Mucosa of stomach (tissue), 1 donor: ENCODE measurements at regions not wholly inside any gene's neighbourhood (a gene's known extent, or its start where the extent isn't known, plus 50 kb on each side); places are given as distances from the start of the nearest gene placed in this dataset.
"Not testable (repeated sequence)": the region's sequence is repeated elsewhere in the genome, so short reads cannot be mapped to it uniquely, and the experiment has no call there.

Experiments used
- H3K27me3 ChIP-seq: one replicate; pipeline ENCODE4 v1.7.0; 2013; ENCODE audit warnings: mild to moderate bottlenecking, low read length; ENCODE audit not compliant: control insufficient read depth, insufficient read depth
- H3K36me3 ChIP-seq: one replicate; pipeline ENCODE4 v1.7.0; 2013; ENCODE audit warnings: low read length; ENCODE audit not compliant: control insufficient read depth, insufficient read depth
- H3K4me1 ChIP-seq: one replicate; pipeline ENCODE4 v1.7.0; 2013; ENCODE audit warnings: mild to moderate bottlenecking, low read length; ENCODE audit not compliant: control insufficient read depth, insufficient read depth
- H3K4me3 ChIP-seq: one replicate; pipeline ENCODE4 v1.7.0; 2013; ENCODE audit warnings: low read length
- H3K9ac ChIP-seq: one replicate; pipeline ENCODE4 v1.7.0; 2013; ENCODE audit warnings: mild to moderate bottlenecking, low read length, moderate library complexity
- H3K9me3 ChIP-seq: one replicate; pipeline ENCODE4 v1.7.0; 2013; ENCODE audit warnings: mild to moderate bottlenecking, low read length, moderate library complexity; ENCODE audit not compliant: control insufficient read depth
- donor health status: Pancreatic carcinoma.

DNA sequence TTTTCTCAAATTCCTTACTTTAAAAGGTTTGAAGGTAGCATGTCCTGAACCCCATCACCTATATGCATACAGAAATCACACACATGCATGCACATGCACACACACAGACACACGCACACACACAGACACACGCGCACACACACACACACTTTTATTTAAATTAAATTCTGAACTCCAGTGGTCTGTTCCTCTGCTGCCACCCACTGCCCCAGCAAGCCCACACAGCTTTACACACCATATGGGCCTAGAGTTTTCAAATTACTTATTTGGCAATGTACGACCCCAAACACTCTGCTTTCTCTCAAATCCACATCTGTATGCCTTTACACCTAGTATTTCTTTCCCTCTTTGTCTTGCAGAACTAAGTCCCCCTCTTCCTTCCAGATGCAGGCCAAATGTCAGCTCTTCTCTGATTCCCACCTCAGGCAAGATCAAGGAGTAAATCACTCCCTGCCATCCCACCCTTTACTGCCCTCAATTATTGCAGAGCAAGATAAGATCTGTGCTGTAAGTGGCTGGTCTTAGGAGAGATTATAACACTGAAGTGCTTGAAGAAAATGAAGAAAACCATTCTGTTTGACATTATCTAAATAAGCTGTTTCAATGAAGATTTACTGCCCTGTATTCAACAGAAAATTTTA lies 429.9 kb upstream of the CXADR start:
- Histone ChIP-seq H3K9me3 (no peaks in the 10 kb centered on the region), H3K9ac (no peak overlapping the region), H3K4me1 (no peaks in the 10 kb centered on the region)

GRCh38 chr21:17085707-17086106 lies 427.1 kb upstream of the CXADR start:
- Histone ChIP-seq H3K9ac (no peak overlapping the region), H3K27me3 (no peaks in the 10 kb centered on the region), H3K4me1 (no peaks in the 10 kb centered on the region), H3K9me3 (no peaks in the 10 kb centered on the region), H3K4me3 (no peak overlapping the region), H3K36me3 (no peaks in the 10 kb centered on the region)

More for the DNA sequence above, 429.9 kb upstream of the CXADR start:
- Histone ChIP-seq H3K4me3 (no peak overlapping the region), H3K36me3 (no peaks in the 10 kb centered on the region), H3K27me3 (no peaks in the 10 kb centered on the region)

- Histone ChIP-seq H3K27me3 (no peaks in the 10 kb centered on the region), H3K4me3 (no peak overlapping the region), H3K9me3 (no peaks in the 10 kb centered on the region), H3K4me1 (no peaks in the 10 kb centered on the region), H3K36me3 (no peaks in the 10 kb centered on the region), H3K9ac (no peak overlapping the region)
Measured at GRCh38 chr21:17088500-17088899, 424.3 kb upstream of the CXADR start.

GRCh38 chr21:17089091-17089491 lies 423.8 kb upstream of the CXADR start:
- no peaks in the 10 kb centered on the region for H3K4me1 ChIP-seq
- H3K36me3 ChIP-seq: no peaks in the 10 kb centered on the region
- no peaks in the 10 kb centered on the region for H3K9me3 ChIP-seq
- H3K9ac ChIP-seq: no peak overlapping the region
- H3K4me3 ChIP-seq: no peak overlapping the region
- no peaks in the 10 kb centered on the region for H3K27me3 ChIP-seq

DNA sequence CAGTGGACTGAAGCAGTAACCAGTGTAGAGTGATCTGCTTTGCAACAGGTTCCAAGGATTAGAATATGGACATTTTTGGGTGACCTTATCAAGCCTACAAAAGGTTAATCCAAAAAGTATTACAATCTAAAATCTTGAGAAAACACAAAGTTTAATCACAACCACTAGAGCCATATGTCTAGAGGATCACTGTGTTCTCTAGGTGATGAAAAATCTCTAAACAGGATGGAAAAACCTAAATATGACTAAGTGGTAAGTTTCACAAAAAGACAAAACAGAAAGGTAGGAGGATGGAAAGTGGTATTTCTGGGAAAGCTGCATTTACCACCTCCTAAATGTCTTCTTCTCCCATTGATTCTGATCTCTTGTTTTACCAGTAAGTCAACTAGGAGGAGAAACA lies 411.1 kb upstream of the CXADR start:
- Histone ChIP-seq H3K9ac (no peak overlapping the region), H3K4me3 (no peak overlapping the region), H3K9me3 (no peaks in the 10 kb centered on the region), H3K27me3 (no peaks in the 10 kb centered on the region), H3K4me1 (no peaks in the 10 kb centered on the region), H3K36me3 (no peaks in the 10 kb centered on the region)

DNA sequence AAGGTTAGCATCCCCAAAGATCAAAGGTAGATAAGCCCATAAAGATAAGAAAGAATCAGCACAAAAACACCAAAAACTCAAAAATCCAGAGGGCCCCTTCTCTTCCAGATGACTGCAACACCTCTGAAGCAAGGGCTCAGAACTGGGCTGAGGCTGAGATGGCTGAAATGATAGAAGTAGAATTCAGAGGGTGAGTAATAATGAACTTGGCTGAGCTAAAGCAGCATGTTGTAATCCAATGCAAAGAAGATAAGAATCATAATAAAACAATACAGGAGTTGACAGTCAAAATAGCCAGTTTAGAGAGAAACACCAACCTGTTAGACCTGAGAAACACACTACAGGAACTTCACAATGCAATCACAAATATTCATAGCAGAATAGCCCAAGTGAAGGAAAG lies 406.9 kb upstream of the CXADR start:
- Histone ChIP-seq H3K4me1 (no peaks in the 10 kb centered on the region), H3K9me3 (no peaks in the 10 kb centered on the region), H3K36me3 (no peaks in the 10 kb centered on the region), H3K27me3 (no peaks in the 10 kb centered on the region), H3K9ac (no peak overlapping the region), H3K4me3 (no peak overlapping the region)

- no peak overlapping the region for H3K4me3 ChIP-seq
- H3K27me3 ChIP-seq: no peaks in the 10 kb centered on the region
- no peak overlapping the region for H3K9ac ChIP-seq
- no peaks in the 10 kb centered on the region for H3K9me3 ChIP-seq
- H3K36me3 ChIP-seq: no peaks in the 10 kb centered on the region
- H3K4me1 ChIP-seq: no peaks in the 10 kb centered on the region
Measured at GRCh38 chr21:17114045-17114444, 398.8 kb upstream of the CXADR start.

- Histone ChIP-seq H3K4me1 (no peaks in the 10 kb centered on the region), H3K4me3 (no peak overlapping the region), H3K9ac (no peak overlapping the region), H3K27me3 (no peaks in the 10 kb centered on the region), H3K9me3 (no peaks in the 10 kb centered on the region), H3K36me3 (no peaks in the 10 kb centered on the region)
Measured at GRCh38 chr21:17118638-17119384, 394.0 kb upstream of the CXADR start.

DNA sequence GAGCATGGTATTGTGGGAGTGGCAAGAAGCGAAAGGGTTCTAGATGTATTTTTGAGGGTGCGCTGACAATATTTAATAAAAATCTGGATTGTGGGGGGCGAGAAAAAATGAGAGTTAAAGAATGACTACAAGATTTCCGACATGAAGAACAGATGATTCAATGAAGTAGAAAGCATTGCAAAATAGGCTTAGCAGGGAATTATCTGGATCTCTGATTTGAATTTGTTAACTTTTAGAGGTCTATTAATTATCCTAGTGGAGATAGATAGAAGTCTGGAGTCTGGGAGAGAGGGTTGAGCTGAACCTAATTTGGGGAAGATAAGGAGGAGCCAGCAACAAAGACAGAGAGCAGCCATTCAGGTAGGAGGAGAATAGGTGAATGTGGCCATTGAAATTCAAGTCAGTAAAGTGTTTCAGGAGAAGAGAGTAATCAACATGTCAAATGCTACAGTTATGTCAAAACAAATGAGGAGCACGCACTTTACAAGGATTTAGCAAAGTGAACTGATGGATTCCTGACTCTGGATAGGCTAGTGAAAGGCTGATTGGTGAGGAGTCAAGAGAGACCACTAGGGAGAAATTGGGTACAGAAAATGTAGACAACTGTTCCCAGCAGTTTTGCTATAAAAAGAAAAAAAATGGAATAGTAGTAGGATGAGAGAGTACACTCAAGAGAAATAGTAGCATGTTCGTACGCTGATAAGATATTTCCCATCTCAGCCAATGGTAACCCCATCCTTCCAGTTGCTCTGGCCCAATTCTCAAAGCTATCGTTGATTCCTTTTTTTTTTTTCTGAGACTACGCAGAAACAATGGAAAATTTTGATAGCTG lies 393.2 kb upstream of the CXADR start:
- no peak overlapping the region for H3K9ac ChIP-seq
- H3K9me3 ChIP-seq: no peaks in the 10 kb centered on the region
- H3K4me1 ChIP-seq: no peaks in the 10 kb centered on the region
- H3K4me3 ChIP-seq: no peak overlapping the region
- no peaks in the 10 kb centered on the region for H3K27me3 ChIP-seq
- H3K36me3 ChIP-seq: no peaks in the 10 kb centered on the region

GRCh38 chr21:17127395-17127794 lies 385.4 kb upstream of the CXADR start:
- H3K4me3 ChIP-seq: not testable (repeated sequence)

GRCh38 chr21:17128132-17128531 lies 384.7 kb upstream of the CXADR start:
- no peaks in the 10 kb centered on the region for H3K4me1 ChIP-seq
- H3K9ac ChIP-seq: no peak overlapping the region
- H3K27me3 ChIP-seq: no peaks in the 10 kb centered on the region
- H3K4me3 ChIP-seq: no peak overlapping the region
- H3K36me3 ChIP-seq: no peaks in the 10 kb centered on the region
- no peaks in the 10 kb centered on the region for H3K9me3 ChIP-seq

More at GRCh38 chr21:17127395-17127794, 385.4 kb upstream of the CXADR start:
- H3K36me3 ChIP-seq, H3K4me1 ChIP-seq, H3K9ac ChIP-seq, H3K27me3 ChIP-seq, H3K9me3 ChIP-seq: not testable (repeated sequence)

- not testable (repeated sequence) for H3K36me3 ChIP-seq, H3K9me3 ChIP-seq, H3K27me3 ChIP-seq, H3K4me1 ChIP-seq, H3K4me3 ChIP-seq
- H3K9ac ChIP-seq: peak overlapping the region; percentile 40
Measured at GRCh38 chr21:17139159-17139558, 373.7 kb upstream of the CXADR start.
